Neuronal stem cell (in vitro differentiated cells): ENCODE measurements at regions not wholly inside any gene's neighbourhood (a gene's known extent, or its start where the extent isn't known, plus 50 kb on each side); places are given as distances from the start of the nearest gene placed in this dataset.

Experiments
- DNase-seq: peaks from one replicate; pipeline ENCODE4 v3.0.0-alpha.2; 2013; ENCODE audit warnings: low spot score
- H2AFZ ChIP-seq: one replicate; pipeline ENCODE4 v1.6.1; 2013; ENCODE audit warnings: mild to moderate bottlenecking, low read length, inconsistent platforms
- H2AK5ac ChIP-seq: 2 replicates; pipeline ENCODE4 v1.6.1; 2013; ENCODE audit warnings: low read depth, mild to moderate bottlenecking, inconsistent platforms, low read length, moderate library complexity, mixed read lengths
- H2BK120ac ChIP-seq: 2 replicates; pipeline ENCODE4 v1.6.1; 2013; ENCODE audit warnings: low read depth, mild to moderate bottlenecking, inconsistent platforms, low read length, moderate library complexity, mixed read lengths
- H2BK12ac ChIP-seq: one replicate; pipeline ENCODE4 v1.6.1; 2013; ENCODE audit warnings: low read length, inconsistent platforms
- H2BK15ac ChIP-seq: 2 replicates; pipeline ENCODE4 v1.6.1; 2013; ENCODE audit warnings: mild to moderate bottlenecking, low read length, inconsistent platforms, mixed read lengths
- H2BK5ac ChIP-seq: one replicate; pipeline ENCODE4 v1.6.1; 2013; ENCODE audit warnings: inconsistent platforms, mild to moderate bottlenecking, low read length, moderate library complexity
- H3K14ac ChIP-seq: one replicate; pipeline ENCODE4 v1.6.1; 2013; ENCODE audit warnings: low read length, inconsistent platforms
- H3K18ac ChIP-seq: 2 replicates; pipeline ENCODE4 v1.6.1; 2013; ENCODE audit warnings: low read length, inconsistent platforms
- H3K23ac ChIP-seq: 2 replicates; pipeline ENCODE4 v1.6.1; 2013; ENCODE audit warnings: low read depth, mild to moderate bottlenecking, mixed read lengths, low read length, inconsistent platforms; ENCODE audit not compliant: poor library complexity
- H3K27ac ChIP-seq: replicated peaks from 3 replicates; pipeline ENCODE4 v1.5.1; 2013; ENCODE audit warnings: low read length, inconsistent platforms
- H3K27me3 ChIP-seq, 3 experiments: 2 replicates each; pipeline ENCODE4 v1.6.1; 2013; ENCODE audit warnings: low read length in 3 of 3, mild to moderate bottlenecking in 2 of 3, inconsistent platforms in 1 of 3, low read depth in 1 of 3, mixed read lengths in 1 of 3, moderate library complexity in 1 of 3; ENCODE audit not compliant: control insufficient read depth in 3 of 3, insufficient read depth in 3 of 3
- H3K36me3 ChIP-seq, 2 donors: replicated peaks in 1 of 2; 2 replicates each; pipeline ENCODE4 v1.6.1; 2013; ENCODE audit warnings: low read length in 2 of 2; ENCODE audit not compliant: control insufficient read depth in 2 of 2, insufficient read depth in 2 of 2
- H3K4ac ChIP-seq: 2 replicates; pipeline ENCODE4 v1.6.1; 2013; ENCODE audit warnings: inconsistent platforms, mild to moderate bottlenecking, low read length, moderate library complexity
- H3K4me1 ChIP-seq, 2 donors: 1 replicate in 1 of 2; 2 replicates in 1 of 2; pipeline ENCODE4 v1.6.1; 2013; ENCODE audit warnings: low read length in 2 of 2, low read depth in 1 of 2; ENCODE audit not compliant: control insufficient read depth in 2 of 2, insufficient read depth in 1 of 2
- H3K4me2 ChIP-seq: one replicate; pipeline ENCODE4 v1.6.1; 2013; ENCODE audit warnings: mild to moderate bottlenecking, low read length, inconsistent platforms; ENCODE audit not compliant: insufficient read depth, poor library complexity, severe bottlenecking
- H3K4me3 ChIP-seq, 2 donors: 2 replicates each; pipeline ENCODE4 v1.5.1; 2013; ENCODE audit warnings: low read length in 2 of 2, mild to moderate bottlenecking in 2 of 2, inconsistent platforms in 1 of 2, moderate library complexity in 1 of 2
- H3K79me1 ChIP-seq: one replicate; pipeline ENCODE4 v1.6.1; 2013; ENCODE audit warnings: low read depth, mild to moderate bottlenecking, inconsistent platforms, low read length, moderate library complexity
- H3K9ac ChIP-seq: one replicate; pipeline ENCODE4 v1.6.1; 2013; ENCODE audit warnings: mild to moderate bottlenecking, low read depth, low read length, inconsistent platforms; ENCODE audit not compliant: poor library complexity
- H3K9me3 ChIP-seq, 2 donors: replicated peaks in 1 of 2; 2 replicates each; pipeline versions ENCODE3 to v1.6.1; 2013; ENCODE audit warnings: low read length in 2 of 2, mild to moderate bottlenecking in 2 of 2, inconsistent platforms in 1 of 2, low read depth in 1 of 2, mixed read lengths in 1 of 2, moderate library complexity in 1 of 2; ENCODE audit not compliant: control insufficient read depth in 2 of 2, insufficient read depth in 1 of 2
- H4K8ac ChIP-seq: one replicate; pipeline ENCODE4 v1.6.1; 2013; ENCODE audit warnings: low read depth, mild to moderate bottlenecking, inconsistent platforms, low read length, moderate library complexity
- H4K91ac ChIP-seq: one replicate; pipeline ENCODE4 v1.6.1; 2013; ENCODE audit warnings: low read length, low read depth, mild to moderate bottlenecking, inconsistent platforms; ENCODE audit not compliant: poor library complexity
- WGBS, 2 donors: extraction: QIAGEN DNeasy Blood & Tissue Kit; methylation state at CpG; one replicate each; pipeline ENCODE4 v1.1.7; 2013; ENCODE audit warnings: missing lambda C conversion rate in 2 of 2, mixed read lengths in 1 of 2; ENCODE audit not compliant: insufficient read length in 2 of 2, insufficient replicate concordance in 1 of 2; ENCODE audit errors: extremely low coverage in 2 of 2; 5-methylcytosine and 5-hydroxymethylcytosine counted together

DNA sequence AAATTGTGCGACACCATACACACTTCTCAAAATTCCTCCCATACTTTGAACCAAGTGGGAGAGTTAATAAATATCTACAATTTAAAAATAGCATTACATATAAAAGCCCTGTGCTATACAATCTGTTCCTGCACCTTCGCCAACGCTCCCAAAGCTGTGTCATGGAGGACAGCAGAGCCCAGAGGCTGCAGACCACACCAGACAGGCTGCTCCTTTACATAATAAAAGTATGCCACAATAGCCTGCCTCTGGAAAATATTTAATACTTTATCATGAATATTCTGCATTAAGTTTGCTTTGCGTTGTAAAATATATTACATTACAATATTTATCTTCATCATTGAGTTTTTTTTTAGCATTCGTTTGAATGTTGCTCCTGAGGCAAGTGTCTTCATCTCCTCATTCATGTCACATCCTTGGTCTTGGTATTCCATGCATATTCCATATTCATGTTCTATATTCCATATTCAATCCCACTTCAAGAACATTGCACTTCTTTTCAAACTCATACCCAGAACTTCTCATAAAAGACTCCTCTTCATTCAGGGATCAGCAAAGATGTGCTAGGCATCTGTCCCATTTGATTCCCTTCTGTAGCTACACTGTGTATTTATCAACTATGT is 663.9 kb downstream of the POM121L12 start:
- Histone ChIP-seq H3K4me3 (no peak overlapping the region), H2AFZ (no peak overlapping the region), H3K27ac (no peak overlapping the region), H3K18ac (no peak overlapping the region), H4K8ac (no peak overlapping the region), H2BK5ac (no peak overlapping the region), H3K14ac (no peak overlapping the region), H3K23ac (no peak overlapping the region), H3K36me3 (no peaks in the 10 kb centered on the region), H3K79me1 (no peaks in the 10 kb centered on the region), H2AK5ac (no peak overlapping the region), H3K27me3 (no peaks in the 10 kb centered on the region), H2BK12ac (no peak overlapping the region), H2BK120ac (no peak overlapping the region), H3K4me1 (no peaks in the 10 kb centered on the region), H3K4me2 (no peak overlapping the region), H3K4ac (no peak overlapping the region), H2BK15ac (no peak overlapping the region), H3K9me3 (no peaks in the 10 kb centered on the region), H4K91ac (no peak overlapping the region), H3K9ac (no peak overlapping the region)
- DNase-seq, result no peak
- no CpG with 5 or more reads among the region's 5 CpGs for WGBS, 2 donors

DNA sequence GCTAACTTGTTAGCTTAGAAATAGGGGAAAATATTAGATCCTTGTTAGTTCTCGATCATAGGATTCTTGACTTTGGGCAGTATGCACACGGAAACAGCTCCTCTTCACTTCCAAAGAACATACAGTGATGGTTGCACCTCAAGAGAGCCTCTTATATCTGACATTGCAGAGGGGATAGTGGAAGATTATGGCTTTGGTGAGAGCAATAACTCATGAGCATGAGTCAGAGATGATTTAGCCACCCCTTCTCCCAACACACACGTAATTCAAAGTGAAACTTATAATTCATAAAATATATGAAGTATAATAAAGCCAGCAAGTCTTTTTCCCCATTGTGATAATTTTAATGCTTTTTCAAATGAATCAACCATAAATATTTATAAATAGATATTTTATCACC is 683.7 kb downstream of the POM121L12 start:
- no CpG with 5 or more reads among the region's 3 CpGs for WGBS, 2 donors
- Histone ChIP-seq H3K27me3 (no peaks in the 10 kb centered on the region), H3K36me3 (no peaks in the 10 kb centered on the region)

DNA sequence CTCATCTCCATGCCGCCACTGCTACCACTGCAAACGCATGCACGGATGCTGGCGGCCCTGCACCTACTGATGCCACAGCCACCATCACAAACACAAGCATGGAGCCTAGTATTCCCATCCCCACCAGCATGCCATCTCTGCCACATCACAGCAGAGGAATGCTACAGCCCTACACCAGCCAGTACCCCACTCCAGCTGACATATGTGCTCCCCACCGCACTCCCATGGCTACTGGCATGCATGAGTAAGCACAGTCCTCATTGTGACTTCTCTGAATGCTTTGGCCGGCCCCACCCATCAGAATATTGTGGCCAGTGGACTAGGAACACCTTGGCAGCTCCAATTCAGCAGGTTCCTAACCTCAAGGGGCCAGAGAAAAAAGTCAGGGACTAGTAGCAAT is 705.5 kb downstream of the POM121L12 start:
- peak overlapping the region in 1 of 2 donors; percentile 67 for H3K4me3 ChIP-seq
- no peak for DNase-seq
- WGBS, 2 donors, result no CpG with 5 or more reads among the region's 6 CpGs

More for the DNA sequence above, 683.7 kb downstream of the POM121L12 start:
- Histone ChIP-seq H2AK5ac (no peak overlapping the region), H3K79me1 (no peaks in the 10 kb centered on the region), H2AFZ (no peak overlapping the region), H4K8ac (no peak overlapping the region), H3K9me3 (no peaks in the 10 kb centered on the region), H2BK12ac (no peak overlapping the region), H3K4me3 (no peak overlapping the region), H2BK5ac (no peak overlapping the region), H3K4me1 (no peaks in the 10 kb centered on the region), H2BK15ac (no peak overlapping the region), H4K91ac (no peak overlapping the region), H3K18ac (no peak overlapping the region), H2BK120ac (no peak overlapping the region), H3K27ac (no peak overlapping the region), H3K9ac (no peak overlapping the region), H3K4me2 (no peak overlapping the region), H3K23ac (no peak overlapping the region), H3K4ac (no peak overlapping the region), H3K14ac (no peak overlapping the region)
- no peak for DNase-seq

DNA sequence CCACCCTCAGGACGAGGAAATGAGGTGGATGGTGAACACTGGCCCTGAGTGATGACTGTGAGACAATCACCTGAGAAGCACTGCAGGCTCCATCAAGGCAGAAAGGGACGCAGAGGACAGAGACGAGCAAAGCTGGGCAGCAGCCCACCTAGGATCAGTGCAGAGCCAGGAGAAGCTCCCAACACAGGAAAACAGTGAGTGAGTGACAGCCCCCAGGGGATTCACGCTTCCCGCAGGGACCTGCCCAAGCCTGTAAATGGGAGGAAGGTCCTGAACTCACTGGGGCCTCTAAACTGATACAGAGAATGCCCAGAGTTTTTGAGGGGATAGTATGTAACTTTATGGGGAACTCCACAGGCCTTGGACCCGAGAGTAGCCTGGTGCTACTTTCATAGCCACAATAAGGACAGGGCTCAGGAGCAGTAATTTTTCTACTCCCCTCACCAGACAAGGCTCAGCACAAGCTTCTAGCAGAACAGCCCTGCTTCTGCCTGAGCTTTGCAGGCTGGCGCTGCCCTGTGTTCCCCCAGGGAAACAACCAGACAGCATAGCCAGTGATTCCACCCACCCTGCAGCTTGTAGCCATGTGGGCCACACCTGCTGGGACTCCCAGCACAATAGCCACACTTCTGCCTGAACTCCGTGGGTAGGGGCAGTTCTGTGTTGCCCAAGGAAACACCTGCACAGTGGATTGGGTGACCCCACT is 708.4 kb downstream of the POM121L12 start:
- Histone ChIP-seq H3K4ac (no peak overlapping the region), H3K9ac (no peak overlapping the region), H3K9me3 (no peaks in the 10 kb centered on the region), H2AFZ (no peak overlapping the region), H2BK15ac (no peak overlapping the region), H3K4me1 (peaks cover 0 to 2% of the 10 kb centered on the region in 2 donors), H3K36me3 (no peaks in the 10 kb centered on the region), H2BK12ac (no peak overlapping the region), H3K14ac (no peak overlapping the region), H3K4me2 (no peak overlapping the region), H2BK5ac (no peak overlapping the region), H3K27me3 (no peaks in the 10 kb centered on the region), H3K4me3 (no peak overlapping the region), H2AK5ac (no peak overlapping the region), H3K23ac (no peak overlapping the region), H3K79me1 (no peaks in the 10 kb centered on the region), H4K91ac (no peak overlapping the region), H4K8ac (no peak overlapping the region), H3K27ac (no peak overlapping the region), H2BK120ac (no peak overlapping the region), H3K18ac (no peak overlapping the region)
- WGBS, 2 donors, result no CpG with 5 or more reads among the region's 8 CpGs
- DNase-seq, result no peak

More for the DNA sequence above, 705.5 kb downstream of the POM121L12 start:
- Histone ChIP-seq H3K9ac (no peak overlapping the region), H3K27ac (no peak overlapping the region), H3K79me1 (no peaks in the 10 kb centered on the region), H3K4ac (no peak overlapping the region), H2BK120ac (no peak overlapping the region), H3K27me3 (no peaks in the 10 kb centered on the region), H3K4me1 (peaks cover 0 to 2% of the 10 kb centered on the region in 2 donors), H4K8ac (no peak overlapping the region), H2BK15ac (no peak overlapping the region), H3K23ac (no peak overlapping the region), H4K91ac (no peak overlapping the region), H2AFZ (no peak overlapping the region), H2BK5ac (no peak overlapping the region), H3K9me3 (no peaks in the 10 kb centered on the region), H3K14ac (no peak overlapping the region), H3K36me3 (no peaks in the 10 kb centered on the region), H3K18ac (no peak overlapping the region), H2BK12ac (no peak overlapping the region), H3K4me2 (no peak overlapping the region), H2AK5ac (no peak overlapping the region)
